GM23338 (cell line): ENCODE measurements at regions not wholly inside any gene's neighbourhood (a gene's known extent, or its start where the extent isn't known, plus 50 kb on each side); places are given as distances from the start of the nearest gene placed in this dataset.

ENCODE experiments used
- ATAC-seq: fragments of 200-7000 bp; cut with Tn5 transposase; 3 replicates; pipeline ENCODE4 v1.9.1; 2020
- DNase-seq: peaks from one replicate; pipeline ENCODE4 v3.0.0-alpha.2; 2015; ENCODE audit warnings: low spot score
- H2AFZ ChIP-seq: fragments of 200-600 bp; sonication (generic); 2 replicates; pipeline ENCODE4 v1.8.0; 2016; ENCODE audit warnings: antibody characterized with exemption, mild to moderate bottlenecking, moderate library complexity
- H3F3A ChIP-seq: fragments of 200-600 bp; sonication (generic); replicated peaks from 2 replicates; pipeline ENCODE4 v1.8.0; 2017; ENCODE audit warnings: antibody characterized with exemption, mixed run types, low read depth
- H3K27ac ChIP-seq: fragments of 200-600 bp; sonication (generic); 2 replicates; pipeline ENCODE4 v1.6.1; 2016; ENCODE audit warnings: low read depth
- H3K27me3 ChIP-seq: fragments of 200-600 bp; sonication (generic); 2 replicates; pipeline ENCODE4 v1.8.0; 2016; ENCODE audit warnings: mild to moderate bottlenecking, mixed run types, moderate library complexity; ENCODE audit not compliant: insufficient read depth
- H3K36me3 ChIP-seq: fragments of 200-600 bp; sonication (generic); 2 replicates; pipeline ENCODE4 v1.8.0; 2016; ENCODE audit warnings: mild to moderate bottlenecking; ENCODE audit not compliant: insufficient read depth
- H3K4me1 ChIP-seq: fragments of 200-600 bp; sonication (generic); 2 replicates; pipeline ENCODE4 v1.8.0; 2016; ENCODE audit warnings: mild to moderate bottlenecking, moderate library complexity; ENCODE audit not compliant: insufficient read depth
- H3K4me2 ChIP-seq: fragments of 200-600 bp; sonication (generic); 2 replicates; pipeline ENCODE4 v1.7.1; 2017; ENCODE audit warnings: mixed run types
- H3K4me3 ChIP-seq: fragments of 200-600 bp; sonication (generic); 2 replicates; pipeline ENCODE4 v1.6.1; 2016; ENCODE audit warnings: mixed run types
- H3K79me2 ChIP-seq: fragments of 200-600 bp; sonication (generic); replicated peaks from 2 replicates; pipeline ENCODE4 v1.8.0; 2017; ENCODE audit warnings: mild to moderate bottlenecking; ENCODE audit not compliant: insufficient read depth
- H3K9me2 ChIP-seq: fragments of 200-600 bp; sonication (generic); 2 replicates; pipeline ENCODE4 v1.8.0; 2017; ENCODE audit not compliant: insufficient read depth
- H4K20me1 ChIP-seq: fragments of 200-600 bp; sonication (generic); replicated peaks from 2 replicates; pipeline ENCODE4 v1.8.0; 2017; ENCODE audit warnings: mild to moderate bottlenecking; ENCODE audit not compliant: insufficient read depth
- H3K27ac Mint-ChIP-seq: 2 replicates; pipeline ENCODE4 v1.8.0; 2020; ENCODE audit warnings: inconsistent platforms, mild to moderate bottlenecking, moderate library complexity, mixed read lengths
- H3K27me3 Mint-ChIP-seq: 3 replicates; pipeline ENCODE4 v1.8.0; 2022; ENCODE audit warnings: low read depth, mild to moderate bottlenecking, moderate library complexity, mixed read lengths, inconsistent platforms; ENCODE audit not compliant: insufficient read depth, poor library complexity
- H3K36me3 Mint-ChIP-seq: 3 replicates; pipeline ENCODE4 v1.8.0; 2021; ENCODE audit warnings: low read depth, mild to moderate bottlenecking, inconsistent platforms, moderate library complexity, mixed read lengths
- H3K4me1 Mint-ChIP-seq: 3 replicates; pipeline ENCODE4 v1.8.0; 2020; ENCODE audit warnings: mild to moderate bottlenecking, inconsistent platforms, mixed read lengths
- H3K4me3 Mint-ChIP-seq: 3 replicates; pipeline ENCODE4 v1.8.0; 2021; ENCODE audit warnings: moderate library complexity, mild to moderate bottlenecking, inconsistent platforms, mixed read lengths
- H3K9me3 Mint-ChIP-seq: 3 replicates; pipeline ENCODE4 v1.8.0; 2020; ENCODE audit warnings: moderate library complexity, mild to moderate bottlenecking, inconsistent platforms, mixed read lengths
- CREB1 ChIP-seq: fragments of 250-450 bp; sonication (Bioruptor Pico); IDR thresholded peaks from 2 replicates; pipeline ENCODE4 v1.5.0; 2020; ENCODE audit warnings: low read depth, mild to moderate bottlenecking, moderate library complexity
- CTCF ChIP-seq, 2 experiments: fragments of 200-600 bp in 1 of 2; sonication (generic) in 1 of 2; conservative IDR thresholded peaks; 2 replicates each; pipeline versions ENCODE4 v1.5.1 to v1.6.1; 2016 to 2017; ENCODE audit warnings: antibody characterized with exemption in 2 of 2, low read depth in 2 of 2, mild to moderate bottlenecking in 2 of 2, moderate library complexity in 1 of 2
- EZH2 ChIP-seq: fragments of 200-600 bp; sonication (generic); IDR thresholded peaks from one replicate; pipeline ENCODE4 v1.8.0; 2017; ENCODE audit warnings: antibody characterized with exemption, mild to moderate bottlenecking, low read depth; ENCODE audit not compliant: unreplicated experiment
- JUNB ChIP-seq: IDR thresholded peaks from one replicate; pipeline ENCODE4 v1.6.1; 2016; ENCODE audit warnings: antibody characterized with exemption; ENCODE audit not compliant: unreplicated experiment
- NANOG ChIP-seq: IDR thresholded peaks from 2 replicates; pipeline ENCODE4 v1.6.1; 2016; ENCODE audit warnings: antibody characterized with exemption, borderline replicate concordance
- STAT1 ChIP-seq: IDR thresholded peaks from one replicate; pipeline ENCODE4 v1.6.1; 2016; ENCODE audit warnings: antibody characterized with exemption; ENCODE audit not compliant: unreplicated experiment
- ZNF462 ChIP-seq: fragments of 250-450 bp; sonication (Bioruptor Pico); IDR thresholded peaks from 2 replicates; pipeline ENCODE4 v1.5.0; 2020; ENCODE audit warnings: mild to moderate bottlenecking, moderate library complexity

GRCh38 chr5:167614294-167615021 is 677.0 kb upstream of the WWC1 start (continued):
- no peak for TF ChIP-seq ZNF462 (CRISPR knock-in tag)
- no peak for TF ChIP-seq CTCF (conservative IDR thresholded peaks at IDR 0.05; ENCODE audit: low read depth in 2 of 2)
- TF ChIP-seq STAT1, result no peak
- TF ChIP-seq CREB1 (CRISPR knock-in tag), result no peak

- H3K27me3 Mint-ChIP-seq, result no peaks in the 10 kb centered on the region
- no peak for DNase-seq
- Histone ChIP-seq H3K4me1 (no peaks in the 10 kb centered on the region; the same call in 1 of the 2 replicates), H3F3A (no peaks in the 10 kb centered on the region), H3K27ac (no peak overlapping the region), H2AFZ (no peak overlapping the region), H3K36me3 (no peaks in the 10 kb centered on the region), H4K20me1 (no peaks in the 10 kb centered on the region), H3K4me2 (no peak overlapping the region), H3K9me2 (0 out of 2 replicates have a peak, but pooled peaks cover 4% of the 10 kb centered on the region), H3K4me3 (no peak overlapping the region), H3K79me2 (no peaks in the 10 kb centered on the region), H3K27me3 (no peaks in the 10 kb centered on the region)
- H3K27ac Mint-ChIP-seq, result no peak overlapping the region
- no peaks in the 10 kb centered on the region for H3K9me3 Mint-ChIP-seq
- no peak for ATAC-seq
- H3K36me3 Mint-ChIP-seq, result no peaks in the 10 kb centered on the region
- no peak overlapping the region for H3K4me3 Mint-ChIP-seq
- H3K4me1 Mint-ChIP-seq, result peaks cover 49% of the 10 kb centered on the region
- TF ChIP-seq EZH2, result no peak
- TF ChIP-seq CREB1 (CRISPR knock-in tag), result no peak
- no peak for TF ChIP-seq CTCF (conservative IDR thresholded peaks at IDR 0.05; ENCODE audit: low read depth in 2 of 2)
- TF ChIP-seq JUNB, result no peak
- no peak for TF ChIP-seq NANOG
Measured at GRCh38 chr5:167616043-167616890, 675.2 kb upstream of the WWC1 start.
